MG63 (cell line): ENCODE measurements at regions not wholly inside any gene's neighbourhood (a gene's known extent, or its start where the extent isn't known, plus 50 kb on each side); places are given as distances from the start of the nearest gene placed in this dataset.

Experiments used
- DNase-seq: peaks from one replicate; pipeline ENCODE4 v3.0.0-alpha.2; 2020
- H3K27me3 ChIP-seq: fragments of 250-450 bp; sonication (Bioruptor Pico); 2 replicates; pipeline ENCODE4 v1.5.1; 2020; ENCODE audit warnings: mild to moderate bottlenecking, moderate library complexity
- H3K36me3 ChIP-seq: fragments of 250-450 bp; sonication (Bioruptor Pico); 2 replicates; pipeline ENCODE4 v1.5.1; 2020; ENCODE audit warnings: mild to moderate bottlenecking, moderate library complexity
- H3K4me3 ChIP-seq: fragments of 250-450 bp; sonication (Bioruptor Pico); 2 replicates; pipeline ENCODE4 v1.5.1; 2020; ENCODE audit warnings: mild to moderate bottlenecking, moderate library complexity
- H3K9me3 ChIP-seq: fragments of 250-450 bp; sonication (Bioruptor Pico); 2 replicates; pipeline ENCODE4 v1.5.1; 2020; ENCODE audit warnings: mild to moderate bottlenecking, moderate library complexity

- Histone ChIP-seq H3K9me3 (no peaks in the 10 kb centered on the region), H3K36me3 (no peaks in the 10 kb centered on the region), H3K4me3 (no peak overlapping the region), H3K27me3 (no peaks in the 10 kb centered on the region)
- DNase-seq = no peak
Measured at GRCh38 chr22:44383652-44384562, 71.2 kb upstream of the SHISAL1 start.

- H3K4me3 ChIP-seq = no peak overlapping the region
- no peak for DNase-seq
- H3K9me3 ChIP-seq = 0 out of 2 replicates have a peak, but pooled peaks cover 3% of the 10 kb centered on the region
- H3K27me3 ChIP-seq = no peaks in the 10 kb centered on the region
- no peaks in the 10 kb centered on the region for H3K36me3 ChIP-seq
Measured at GRCh38 chr22:44383064-44383575, 70.4 kb upstream of the SHISAL1 start.

GRCh38 chr22:44382116-44383038, 69.6 kb upstream of the SHISAL1 start:
- no peak for DNase-seq

GRCh38 chr22:44381761-44382115, 69.0 kb upstream of the SHISAL1 start:
- Histone ChIP-seq H3K27me3 (no peaks in the 10 kb centered on the region), H3K4me3 (no peak overlapping the region), H3K9me3 (0 out of 2 replicates have a peak, but pooled peaks cover 6% of the 10 kb centered on the region), H3K36me3 (no peaks in the 10 kb centered on the region)
- DNase-seq = no peak

More at GRCh38 chr22:44382116-44383038, 69.6 kb upstream of the SHISAL1 start:
- no peaks in the 10 kb centered on the region for H3K36me3 ChIP-seq
- H3K4me3 ChIP-seq = no peak overlapping the region
- H3K9me3 ChIP-seq = 0 out of 2 replicates have a peak, but pooled peaks cover 3% of the 10 kb centered on the region
- H3K27me3 ChIP-seq = no peaks in the 10 kb centered on the region

- Histone ChIP-seq H3K27me3 (no peaks in the 10 kb centered on the region), H3K9me3 (0 out of 2 replicates have a peak, but pooled peaks cover 6% of the 10 kb centered on the region), H3K36me3 (no peaks in the 10 kb centered on the region), H3K4me3 (no peak overlapping the region)
- no peak for DNase-seq
Measured at GRCh38 chr22:44380756-44381486, 68.2 kb upstream of the SHISAL1 start.

GRCh38 chr22:44379817-44380755, 67.3 kb upstream of the SHISAL1 start:
- 0 out of 2 replicates have a peak, but pooled peaks cover 6% of the 10 kb centered on the region for H3K9me3 ChIP-seq

GRCh38 chr22:44378380-44378779, 65.6 kb upstream of the SHISAL1 start:
- H3K36me3 ChIP-seq = no peaks in the 10 kb centered on the region
- DNase-seq = no peak
- H3K4me3 ChIP-seq = no peak overlapping the region
- 0 out of 2 replicates have a peak, but pooled peaks cover 6% of the 10 kb centered on the region for H3K9me3 ChIP-seq
- H3K27me3 ChIP-seq = no peaks in the 10 kb centered on the region

More at GRCh38 chr22:44379817-44380755, 67.3 kb upstream of the SHISAL1 start:
- no peak overlapping the region for H3K4me3 ChIP-seq
- no peaks in the 10 kb centered on the region for H3K36me3 ChIP-seq
- H3K27me3 ChIP-seq = no peaks in the 10 kb centered on the region
- DNase-seq = no peak

GRCh38 chr22:44375451-44375850, 62.7 kb upstream of the SHISAL1 start:
- no peak overlapping the region for H3K4me3 ChIP-seq
- H3K27me3 ChIP-seq = no peaks in the 10 kb centered on the region
- H3K9me3 ChIP-seq = 0 out of 2 replicates have a peak, but pooled peaks cover 6% of the 10 kb centered on the region
- no peaks in the 10 kb centered on the region for H3K36me3 ChIP-seq
- DNase-seq = no peak

- H3K27me3 ChIP-seq = no peaks in the 10 kb centered on the region
- DNase-seq = no peak
- H3K36me3 ChIP-seq = no peaks in the 10 kb centered on the region
- 0 out of 2 replicates have a peak, but pooled peaks cover 3% of the 10 kb centered on the region for H3K9me3 ChIP-seq
- no peak overlapping the region for H3K4me3 ChIP-seq
Measured at GRCh38 chr22:44373234-44373633, 60.5 kb upstream of the SHISAL1 start.

- Histone ChIP-seq H3K27me3 (no peaks in the 10 kb centered on the region), H3K4me3 (no peak overlapping the region), H3K9me3 (0 out of 2 replicates have a peak, but pooled peaks cover 3% of the 10 kb centered on the region), H3K36me3 (no peaks in the 10 kb centered on the region)
- DNase-seq = no peak
Measured at GRCh38 chr22:44372611-44373010, 59.9 kb upstream of the SHISAL1 start.

GRCh38 chr22:44371741-44372525, 59.2 kb upstream of the SHISAL1 start:
- no peak for DNase-seq
- H3K4me3 ChIP-seq = no peak overlapping the region

GRCh38 chr22:44369916-44370801, 57.4 kb upstream of the SHISAL1 start:
- Histone ChIP-seq H3K36me3 (no peaks in the 10 kb centered on the region), H3K4me3 (no peak overlapping the region), H3K9me3 (no peaks in the 10 kb centered on the region), H3K27me3 (no peaks in the 10 kb centered on the region)
- no peak for DNase-seq

More at GRCh38 chr22:44371741-44372525, 59.2 kb upstream of the SHISAL1 start:
- H3K9me3 ChIP-seq = no peaks in the 10 kb centered on the region
- no peaks in the 10 kb centered on the region for H3K27me3 ChIP-seq
- no peaks in the 10 kb centered on the region for H3K36me3 ChIP-seq

GRCh38 chr22:44369293-44369661, 56.5 kb upstream of the SHISAL1 start:
- H3K9me3 ChIP-seq = no peaks in the 10 kb centered on the region
- no peak overlapping the region for H3K4me3 ChIP-seq
- no peak for DNase-seq
- no peaks in the 10 kb centered on the region for H3K36me3 ChIP-seq
- no peaks in the 10 kb centered on the region for H3K27me3 ChIP-seq
